Activated CD4-positive, alpha-beta T cell treated with anti-CD3 and anti-CD28 coated beads, Interleukin-2, amount 50 U/mL, for 48 hours (primary cell): ENCODE measurements at regions not wholly inside any gene's neighbourhood (a gene's known extent, or its start where the extent isn't known, plus 50 kb on each side); places are given as distances from the start of the nearest gene placed in this dataset.
"Not testable (repeated sequence)": the region's sequence is repeated elsewhere in the genome, so short reads cannot be mapped to it uniquely, and the experiment has no call there.

Source experiments
- DNase-seq, 2 experiments: peaks; one replicate each; pipeline ENCODE4 v3.0.0-alpha.2; 2020

- no peak for DNase-seq
Observed at GRCh38 chr5:113723021-113723420, 209.5 kb downstream of the YTHDC2 start.

GRCh38 chr5:113735751-113736150 is 222.3 kb downstream of the YTHDC2 start:
- no peak for DNase-seq

GRCh38 chr5:113742176-113742575 is 228.7 kb downstream of the YTHDC2 start:
- no peak for DNase-seq

GRCh38 chr5:113742639-113743038 is 229.1 kb downstream of the YTHDC2 start:
- no peak for DNase-seq

GRCh38 chr5:113748403-113748802 is 234.9 kb downstream of the YTHDC2 start:
- DNase-seq, result no peak

GRCh38 chr5:113749334-113749733 is 235.8 kb downstream of the YTHDC2 start:
- no peak for DNase-seq

- not testable (repeated sequence) for DNase-seq
Observed at GRCh38 chr5:113753182-113753581, 239.7 kb downstream of the YTHDC2 start.

- DNase-seq, result no peak
Observed at GRCh38 chr5:113755516-113755915, 242.0 kb downstream of the YTHDC2 start.

GRCh38 chr5:113757508-113757907 is 244.0 kb downstream of the YTHDC2 start:
- no peak for DNase-seq

GRCh38 chr5:113759505-113759904 is 246.0 kb downstream of the YTHDC2 start:
- no peak for DNase-seq

- DNase-seq, result no peak
Observed at GRCh38 chr5:113760486-113760885, 247.0 kb downstream of the YTHDC2 start.

GRCh38 chr5:113761594-113761993 is 248.1 kb downstream of the YTHDC2 start:
- no peak for DNase-seq

GRCh38 chr5:113764382-113764781 is 250.9 kb downstream of the YTHDC2 start:
- DNase-seq, result no peak

GRCh38 chr5:113766827-113767226 is 253.3 kb downstream of the YTHDC2 start:
- DNase-seq, result not testable (repeated sequence)

GRCh38 chr5:113770648-113771047 is 257.2 kb downstream of the YTHDC2 start:
- DNase-seq, result no peak

GRCh38 chr5:113771483-113771882 is 258.0 kb downstream of the YTHDC2 start:
- DNase-seq, result no peak

GRCh38 chr5:113776168-113776567 is 262.7 kb downstream of the YTHDC2 start:
- no peak for DNase-seq

GRCh38 chr5:113776832-113777525 is 263.5 kb downstream of the YTHDC2 start:
- no peak for DNase-seq

- no peak for DNase-seq
Observed at GRCh38 chr5:113778147-113778546, 264.7 kb downstream of the YTHDC2 start.

GRCh38 chr5:113788141-113788655 is 274.7 kb downstream of the YTHDC2 start:
- no peak for DNase-seq

GRCh38 chr5:113789769-113790168 is 276.3 kb downstream of the YTHDC2 start:
- no peak for DNase-seq

GRCh38 chr5:113792806-113793205 is 279.3 kb downstream of the YTHDC2 start:
- no peak for DNase-seq

GRCh38 chr5:113794981-113795380 is 281.5 kb downstream of the YTHDC2 start:
- no peak for DNase-seq

- DNase-seq, result no peak
Observed at GRCh38 chr5:113800686-113801085, 287.2 kb downstream of the YTHDC2 start.

GRCh38 chr5:113804264-113804663 is 290.8 kb downstream of the YTHDC2 start:
- DNase-seq, result no peak
